Duodenal mucosa (tissue), 2 donors: ENCODE measurements at regions not wholly inside any gene's neighbourhood (a gene's known extent, or its start where the extent isn't known, plus 50 kb on each side); places are given as distances from the start of the nearest gene placed in this dataset.
"Not testable (repeated sequence)": the region's sequence is repeated elsewhere in the genome, so short reads cannot be mapped to it uniquely, and the experiment has no call there.

ENCODE experiments used
- H3K27ac ChIP-seq: one replicate; pipeline ENCODE4 v1.7.0; 2013; ENCODE audit warnings: low read depth, low read length
- H3K27me3 ChIP-seq, 2 donors: one replicate each; pipeline ENCODE4 v1.7.0; 2013; ENCODE audit warnings: low read length in 2 of 2, control low read depth in 1 of 2; ENCODE audit not compliant: insufficient read depth in 2 of 2, control insufficient read depth in 1 of 2
- H3K36me3 ChIP-seq, 2 donors: one replicate each; pipeline ENCODE4 v1.7.0; 2013; ENCODE audit warnings: low read length in 2 of 2, control low read depth in 1 of 2; ENCODE audit not compliant: insufficient read depth in 2 of 2, control insufficient read depth in 1 of 2
- H3K4me1 ChIP-seq, 2 donors: one replicate each; pipeline ENCODE4 v1.7.0; 2013; ENCODE audit warnings: low read length in 2 of 2, control low read depth in 1 of 2; ENCODE audit not compliant: insufficient read depth in 2 of 2, control insufficient read depth in 1 of 2
- H3K4me3 ChIP-seq, 2 donors: one replicate each; pipeline ENCODE4 v1.7.0; 2013; ENCODE audit warnings: low read length in 2 of 2, low read depth in 1 of 2
- H3K9ac ChIP-seq, 2 donors: one replicate each; pipeline ENCODE4 v1.7.0; 2013; ENCODE audit warnings: low read length in 2 of 2, low read depth in 1 of 2
- H3K9me3 ChIP-seq, 2 donors: one replicate each; pipeline ENCODE4 v1.7.0; 2013; ENCODE audit warnings: low read length in 2 of 2, control low read depth in 1 of 2; ENCODE audit not compliant: control insufficient read depth in 1 of 2

GRCh38 chr2:187055463-187055862 lies 206.5 kb upstream of the ZSWIM2 start:
- Histone ChIP-seq H3K27me3 (no peaks in the 10 kb centered on the region), H3K9me3 (no peaks in the 10 kb centered on the region), H3K36me3 (no peaks in the 10 kb centered on the region), H3K4me1 (no peaks in the 10 kb centered on the region), H3K4me3 (no peak overlapping the region), H3K9ac (no peak overlapping the region), H3K27ac (no peak overlapping the region)

- H3K9ac ChIP-seq = no peak overlapping the region
- H3K36me3 ChIP-seq = no peaks in the 10 kb centered on the region
- H3K4me1 ChIP-seq = no peaks in the 10 kb centered on the region
- no peak overlapping the region for H3K4me3 ChIP-seq
- H3K27me3 ChIP-seq = no peaks in the 10 kb centered on the region
- H3K9me3 ChIP-seq = no peaks in the 10 kb centered on the region
- no peak overlapping the region for H3K27ac ChIP-seq
These were observed 205.7 kb upstream of the ZSWIM2 start for GRCh38 chr2:187054501-187055319.

- Histone ChIP-seq H3K9me3 (no peaks in the 10 kb centered on the region), H3K27me3 (no peaks in the 10 kb centered on the region), H3K36me3 (no peaks in the 10 kb centered on the region), H3K27ac (no peak overlapping the region), H3K9ac (no peak overlapping the region), H3K4me1 (no peaks in the 10 kb centered on the region), H3K4me3 (no peak overlapping the region)
These were observed 202.4 kb upstream of the ZSWIM2 start for GRCh38 chr2:187051350-187051749.

- H3K9me3 ChIP-seq = no peaks in the 10 kb centered on the region
- no peaks in the 10 kb centered on the region for H3K36me3 ChIP-seq
- no peak overlapping the region for H3K4me3 ChIP-seq
- H3K27ac ChIP-seq = no peak overlapping the region
- no peak overlapping the region for H3K9ac ChIP-seq
- no peaks in the 10 kb centered on the region for H3K27me3 ChIP-seq
- H3K4me1 ChIP-seq = no peaks in the 10 kb centered on the region
These were observed 201.5 kb upstream of the ZSWIM2 start for GRCh38 chr2:187050409-187050998.

- Histone ChIP-seq H3K27ac (no peak overlapping the region), H3K4me1 (no peaks in the 10 kb centered on the region), H3K27me3 (no peaks in the 10 kb centered on the region), H3K4me3 (no peak overlapping the region), H3K9me3 (no peaks in the 10 kb centered on the region), H3K36me3 (no peaks in the 10 kb centered on the region), H3K9ac (no peak overlapping the region)
These were observed 188.3 kb upstream of the ZSWIM2 start for GRCh38 chr2:187037310-187037709.

- Histone ChIP-seq H3K4me3 (no peak overlapping the region), H3K9ac (no peak overlapping the region), H3K4me1 (no peaks in the 10 kb centered on the region), H3K36me3 (no peaks in the 10 kb centered on the region), H3K27me3 (no peaks in the 10 kb centered on the region), H3K9me3 (no peaks in the 10 kb centered on the region), H3K27ac (no peak overlapping the region)
These were observed 185.5 kb upstream of the ZSWIM2 start for GRCh38 chr2:187034434-187034833.

GRCh38 chr2:187024739-187025138 lies 175.8 kb upstream of the ZSWIM2 start:
- Histone ChIP-seq H3K27ac (no peak overlapping the region), H3K36me3 (no peaks in the 10 kb centered on the region), H3K9ac (no peak overlapping the region), H3K27me3 (no peaks in the 10 kb centered on the region), H3K4me3 (no peak overlapping the region), H3K9me3 (peaks cover 0 to 4% of the 10 kb centered on the region in 2 donors), H3K4me1 (no peaks in the 10 kb centered on the region)

GRCh38 chr2:187023996-187024395 lies 175.0 kb upstream of the ZSWIM2 start:
- H3K4me1 ChIP-seq, H3K27me3 ChIP-seq, H3K9ac ChIP-seq, H3K4me3 ChIP-seq, H3K9me3 ChIP-seq, H3K27ac ChIP-seq, H3K36me3 ChIP-seq: not testable (repeated sequence)

GRCh38 chr2:187017438-187017837 lies 168.5 kb upstream of the ZSWIM2 start:
- no peak overlapping the region for H3K27ac ChIP-seq
- H3K27me3 ChIP-seq = no peaks in the 10 kb centered on the region
- no peaks in the 10 kb centered on the region for H3K9me3 ChIP-seq
- H3K4me3 ChIP-seq = no peak overlapping the region
- H3K36me3 ChIP-seq = no peaks in the 10 kb centered on the region
- H3K9ac ChIP-seq = no peak overlapping the region
- H3K4me1 ChIP-seq = no peaks in the 10 kb centered on the region

- Histone ChIP-seq H3K36me3 (no peaks in the 10 kb centered on the region), H3K4me3 (no peak overlapping the region), H3K27ac (no peak overlapping the region), H3K9ac (no peak overlapping the region), H3K9me3 (no peaks in the 10 kb centered on the region), H3K27me3 (no peaks in the 10 kb centered on the region), H3K4me1 (no peaks in the 10 kb centered on the region)
These were observed 164.1 kb upstream of the ZSWIM2 start for GRCh38 chr2:187013058-187013457.
